Fibroblast of lung (primary cell): ENCODE measurements at regions not wholly inside any gene's neighbourhood (a gene's known extent, or its start where the extent isn't known, plus 50 kb on each side); places are given as distances from the start of the nearest gene placed in this dataset.
"Not testable (repeated sequence)": the region's sequence is repeated elsewhere in the genome, so short reads cannot be mapped to it uniquely, and the experiment has no call there.

Experiments
- DNase-seq, 2 donors: peaks; one replicate each; pipeline versions ENCODE4 v3.0.0 to v3.0.0-alpha.2; 2010; ENCODE audit warnings: low read depth in 2 of 2
- H2AFZ ChIP-seq: 2 replicates; pipeline ENCODE4 v1.5.1; 2012; ENCODE audit warnings: low read length, control low read depth, inconsistent platforms
- H3K27ac ChIP-seq: 2 replicates; pipeline ENCODE4 v1.5.1; 2011; ENCODE audit warnings: low read length, control low read depth; ENCODE audit not compliant: insufficient read depth
- H3K27me3 ChIP-seq: 2 replicates; pipeline ENCODE4 v1.5.1; 2011; ENCODE audit warnings: mild to moderate bottlenecking, low read length; ENCODE audit not compliant: control insufficient read depth, insufficient read depth
- H3K36me3 ChIP-seq: 2 replicates; pipeline ENCODE4 v1.5.1; 2011; ENCODE audit warnings: low read length; ENCODE audit not compliant: control insufficient read depth, insufficient read depth
- H3K4me1 ChIP-seq: 2 replicates; pipeline ENCODE4 v1.5.1; 2011; ENCODE audit warnings: low read length; ENCODE audit not compliant: control insufficient read depth, insufficient read depth; ENCODE audit errors: extremely low read depth
- H3K4me2 ChIP-seq: 2 replicates; pipeline ENCODE4 v1.5.1; 2011; ENCODE audit warnings: low read length, control low read depth; ENCODE audit not compliant: insufficient read depth; ENCODE audit errors: extremely low read depth
- H3K4me3 ChIP-seq, 4 experiments: fragments of 200-600 bp in 1 of 4; sonication (generic) in 1 of 4; replicated peaks in 1 of 4; 2 replicates each; pipeline ENCODE4 v1.5.1; 2011 to 2016; ENCODE audit warnings: low read length in 4 of 4, low read depth in 3 of 4, mild to moderate bottlenecking in 3 of 4, control low read depth in 2 of 4, inconsistent platforms in 1 of 4, mixed read lengths in 1 of 4; ENCODE audit not compliant: insufficient read depth in 1 of 4; ENCODE audit errors: control extremely low read depth in 1 of 4
- H3K79me2 ChIP-seq: 2 replicates; pipeline ENCODE4 v1.5.1; 2012; ENCODE audit warnings: mild to moderate bottlenecking, low read length, inconsistent platforms; ENCODE audit not compliant: control insufficient read depth, insufficient read depth
- H3K9ac ChIP-seq: 2 replicates; pipeline ENCODE4 v1.5.1; 2011; ENCODE audit warnings: mild to moderate bottlenecking, low read length, control low read depth; ENCODE audit not compliant: insufficient read depth
- H3K9me3 ChIP-seq: 2 replicates; pipeline ENCODE4 v1.5.1; 2012; ENCODE audit warnings: low read depth, low read length; ENCODE audit not compliant: control insufficient read depth, insufficient read depth
- H4K20me1 ChIP-seq: 2 replicates; pipeline ENCODE4 v1.5.1; 2011; ENCODE audit warnings: low read length; ENCODE audit not compliant: control insufficient read depth, insufficient read depth; ENCODE audit errors: extremely low read depth
- EZH2 ChIP-seq: IDR thresholded peaks from 2 replicates; pipeline ENCODE4 v1.5.1; 2012; ENCODE audit warnings: low read length, control low read depth, mild to moderate bottlenecking; ENCODE audit errors: missing control alignments
- TF ChIP-seq, protein P1 (sequence below), 2 donors: IDR thresholded peaks in 1 of 2; conservative IDR thresholded peaks in 1 of 2; 1 replicate in 1 of 2; 2 replicates in 1 of 2; pipeline ENCODE4 v1.5.1; 2011 to 2012; ENCODE audit warnings: low read length in 2 of 2, control low read depth in 1 of 2, inconsistent platforms in 1 of 2, low read depth in 1 of 2, mild to moderate bottlenecking in 1 of 2

DNA sequence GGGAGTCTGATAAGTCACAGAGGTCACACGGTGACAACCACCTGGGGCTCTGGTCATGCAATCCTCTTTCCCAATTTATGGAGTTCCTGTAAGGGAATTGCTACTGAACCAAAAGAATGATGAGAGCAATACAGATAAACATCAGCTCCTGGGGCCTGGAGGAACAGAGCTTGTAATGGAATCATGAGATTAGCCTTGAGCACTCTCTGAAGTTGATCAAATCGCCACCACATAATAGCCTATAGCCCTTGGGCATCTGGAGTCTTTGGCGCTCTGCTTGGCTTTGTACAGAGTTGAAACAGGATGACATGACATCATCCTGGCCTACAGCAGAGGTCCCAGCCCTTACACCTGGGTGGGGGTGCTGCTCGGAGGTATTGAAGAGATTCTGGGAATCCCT lies 154.3 kb upstream of the DTNBP1 start:
- no peak for DNase-seq
- no peaks in the 10 kb centered on the region for H3K4me1 ChIP-seq
- no peaks in the 10 kb centered on the region for H4K20me1 ChIP-seq
- H2AFZ ChIP-seq, result no peak overlapping the region
- no peaks in the 10 kb centered on the region for H3K79me2 ChIP-seq
- no peak overlapping the region for H3K27ac ChIP-seq
- no peak overlapping the region for H3K4me2 ChIP-seq
- H3K36me3 ChIP-seq, result no peaks in the 10 kb centered on the region
- no peak overlapping the region for H3K9ac ChIP-seq
- H3K4me3 ChIP-seq, result no peak overlapping the region
- TF ChIP-seq, protein P1, sequence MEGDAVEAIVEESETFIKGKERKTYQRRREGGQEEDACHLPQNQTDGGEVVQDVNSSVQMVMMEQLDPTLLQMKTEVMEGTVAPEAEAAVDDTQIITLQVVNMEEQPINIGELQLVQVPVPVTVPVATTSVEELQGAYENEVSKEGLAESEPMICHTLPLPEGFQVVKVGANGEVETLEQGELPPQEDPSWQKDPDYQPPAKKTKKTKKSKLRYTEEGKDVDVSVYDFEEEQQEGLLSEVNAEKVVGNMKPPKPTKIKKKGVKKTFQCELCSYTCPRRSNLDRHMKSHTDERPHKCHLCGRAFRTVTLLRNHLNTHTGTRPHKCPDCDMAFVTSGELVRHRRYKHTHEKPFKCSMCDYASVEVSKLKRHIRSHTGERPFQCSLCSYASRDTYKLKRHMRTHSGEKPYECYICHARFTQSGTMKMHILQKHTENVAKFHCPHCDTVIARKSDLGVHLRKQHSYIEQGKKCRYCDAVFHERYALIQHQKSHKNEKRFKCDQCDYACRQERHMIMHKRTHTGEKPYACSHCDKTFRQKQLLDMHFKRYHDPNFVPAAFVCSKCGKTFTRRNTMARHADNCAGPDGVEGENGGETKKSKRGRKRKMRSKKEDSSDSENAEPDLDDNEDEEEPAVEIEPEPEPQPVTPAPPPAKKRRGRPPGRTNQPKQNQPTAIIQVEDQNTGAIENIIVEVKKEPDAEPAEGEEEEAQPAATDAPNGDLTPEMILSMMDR (conservative IDR thresholded peaks at IDR 0.05 in 1 of 2, IDR thresholded peaks at IDR 0.05 in 1 of 2; ENCODE audit: low read depth in 1 of 2, low read length in 2 of 2), result no peak
- no peak for TF ChIP-seq EZH2
- H3K9me3 ChIP-seq, result no peaks in the 10 kb centered on the region
- H3K27me3 ChIP-seq, result no peaks in the 10 kb centered on the region

DNA sequence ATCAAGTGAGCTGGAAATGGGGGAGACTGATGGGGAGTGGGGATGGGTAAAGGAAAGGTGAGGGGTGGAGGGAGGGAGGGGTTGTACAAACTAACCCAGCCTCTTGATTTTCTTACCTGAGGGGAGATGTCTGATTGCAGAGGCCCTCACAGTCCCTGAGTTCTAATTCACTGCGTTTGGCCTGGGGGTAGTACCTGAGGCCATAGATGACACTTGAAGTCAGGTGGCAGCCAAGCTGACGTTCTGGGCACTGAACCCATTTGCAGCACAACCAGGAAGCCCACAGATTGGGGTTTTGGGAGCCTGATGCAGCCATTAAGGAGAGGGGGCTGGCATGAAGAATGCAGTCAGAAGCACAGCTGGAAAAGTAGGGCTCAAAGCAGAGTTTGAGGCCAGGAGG lies 153.8 kb upstream of the DTNBP1 start:
- no peak overlapping the region for H3K4me3 ChIP-seq
- H2AFZ ChIP-seq, result no peak overlapping the region
- no peaks in the 10 kb centered on the region for H3K27me3 ChIP-seq
- H3K9me3 ChIP-seq, result no peaks in the 10 kb centered on the region
- no peak for TF ChIP-seq EZH2
- TF ChIP-seq, protein P1 (conservative IDR thresholded peaks at IDR 0.05 in 1 of 2, IDR thresholded peaks at IDR 0.05 in 1 of 2; ENCODE audit: low read depth in 1 of 2, low read length in 2 of 2), result no peak
- no peaks in the 10 kb centered on the region for H3K79me2 ChIP-seq
- no peak overlapping the region for H3K4me2 ChIP-seq
- no peaks in the 10 kb centered on the region for H3K36me3 ChIP-seq
- DNase-seq, result no peak
- H3K9ac ChIP-seq, result no peak overlapping the region
- H3K4me1 ChIP-seq, result no peaks in the 10 kb centered on the region
- no peaks in the 10 kb centered on the region for H4K20me1 ChIP-seq
- no peak overlapping the region for H3K27ac ChIP-seq

DNA sequence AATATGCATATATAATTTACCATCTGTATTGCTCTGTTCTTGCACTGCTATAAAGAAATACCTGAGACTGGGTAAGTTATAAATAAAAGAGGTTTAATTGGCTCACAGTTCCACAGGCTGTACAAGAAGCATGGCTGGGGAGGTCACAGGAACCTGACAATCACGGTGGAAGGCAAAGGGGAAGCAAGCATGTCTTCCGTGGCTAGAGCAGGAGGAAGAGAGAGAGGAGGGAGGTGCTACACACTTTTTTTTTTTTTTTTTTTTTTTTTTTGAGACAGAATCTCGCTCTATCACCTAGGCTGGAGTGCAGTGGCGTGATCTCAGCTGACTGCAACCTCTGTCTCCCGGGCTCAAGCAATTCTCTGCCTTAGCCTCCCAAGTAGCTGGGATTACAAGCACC lies 150.9 kb upstream of the DTNBP1 start:
- H3K79me2 ChIP-seq, H3K27ac ChIP-seq: not testable (repeated sequence)

DNA sequence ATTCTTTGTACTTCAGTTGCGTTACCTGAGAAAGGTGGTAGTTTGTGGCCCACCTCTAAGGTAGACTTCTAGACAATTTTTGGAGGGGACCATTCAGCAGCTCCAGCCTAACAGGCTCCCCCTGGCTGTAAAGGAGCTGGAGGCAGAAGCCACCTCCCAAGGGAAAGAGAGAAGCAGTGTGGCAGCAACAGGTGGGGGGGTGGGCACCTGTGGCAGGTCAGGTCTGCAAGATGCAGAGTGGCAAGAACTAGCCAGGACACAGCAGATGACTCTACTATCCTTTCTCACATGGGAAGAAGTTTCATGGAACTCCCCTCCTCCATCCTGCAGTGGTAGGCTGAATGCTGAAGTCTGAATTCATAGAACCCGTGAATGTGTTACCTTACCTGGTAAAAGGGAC lies 148.3 kb upstream of the DTNBP1 start:
- H4K20me1 ChIP-seq, result no peaks in the 10 kb centered on the region
- no peak for TF ChIP-seq EZH2
- TF ChIP-seq, protein P1 (conservative IDR thresholded peaks at IDR 0.05 in 1 of 2, IDR thresholded peaks at IDR 0.05 in 1 of 2; ENCODE audit: low read depth in 1 of 2, low read length in 2 of 2), result no peak
- no peaks in the 10 kb centered on the region for H3K4me1 ChIP-seq
- H3K27ac ChIP-seq, result no peak overlapping the region
- H3K9me3 ChIP-seq, result no peaks in the 10 kb centered on the region
- H2AFZ ChIP-seq, result no peak overlapping the region
- no peaks in the 10 kb centered on the region for H3K27me3 ChIP-seq
- no peak for DNase-seq
- no peaks in the 10 kb centered on the region for H3K36me3 ChIP-seq
- no peak overlapping the region for H3K9ac ChIP-seq
- H3K4me3 ChIP-seq, result no peak overlapping the region
- no peaks in the 10 kb centered on the region for H3K79me2 ChIP-seq
- no peak overlapping the region for H3K4me2 ChIP-seq

More for the DNA sequence above, 150.9 kb upstream of the DTNBP1 start:
- H3K4me2 ChIP-seq, H3K4me1 ChIP-seq, H3K27me3 ChIP-seq, H3K9me3 ChIP-seq, H4K20me1 ChIP-seq, H3K4me3 ChIP-seq, H3K36me3 ChIP-seq, H2AFZ ChIP-seq, H3K9ac ChIP-seq, DNase-seq: not testable (repeated sequence)
